ENCODE measurements at regions not wholly inside any gene's neighbourhood (a gene's known extent, or its start where the extent isn't known, plus 50 kb on each side); places are given as distances from the start of the nearest gene placed in this dataset.

DNA sequence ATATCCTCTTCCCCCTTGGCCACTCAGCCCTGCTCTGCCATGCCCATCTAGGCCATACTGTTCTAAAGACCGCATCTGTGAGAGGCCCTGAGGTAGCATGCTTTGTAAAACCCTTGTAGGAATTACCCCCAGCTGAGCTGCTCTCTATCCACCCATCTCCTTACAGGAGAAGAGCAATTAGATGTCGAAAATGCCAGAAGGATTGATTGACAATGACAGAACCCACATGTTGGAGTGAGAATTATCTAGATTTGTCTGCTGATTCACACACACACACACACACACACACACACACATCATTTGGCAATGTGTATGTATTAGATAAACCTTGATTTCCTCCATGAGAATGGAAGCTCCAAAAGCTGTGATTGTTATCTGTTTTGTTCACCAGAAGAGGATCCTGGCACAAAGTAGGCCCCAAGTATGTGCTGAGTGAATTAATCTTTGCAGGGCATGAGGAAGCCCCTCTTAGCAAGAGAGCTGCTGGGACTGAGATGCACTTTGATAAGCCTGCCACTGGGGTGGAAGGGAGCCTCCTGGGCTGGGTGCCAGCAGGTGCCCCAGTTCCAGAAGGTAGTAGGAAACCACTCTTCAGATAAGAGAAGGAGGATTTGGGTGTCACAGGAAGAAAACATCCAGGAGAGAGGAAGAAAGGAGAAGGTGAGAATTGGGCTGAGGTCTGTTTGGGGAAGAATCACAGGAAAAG is 187.5 kb upstream of the ADO start:
- POLR2A ChIA-PET = no interaction called here
- no peak for FAIRE-seq
- no peaks in the 10 kb centered on the region for H3K9me1 ChIP-seq (replicated peaks; ENCODE audit: control insufficient read depth, extremely low read depth, insufficient read depth, low read length)
- H2AFZ ChIP-seq (ENCODE audit: low read depth, low read length) = no peak overlapping the region
- H3K79me2 ChIP-seq (ENCODE audit: control insufficient read depth, insufficient read depth, low read length) = no peaks in the 10 kb centered on the region
- dilution Hi-C loops (cut with MboI; ENCODE audit: extremely low pct_ligation_motif_present, low sequenced_read_pairs) = no loop called here
- H3K27ac ChIP-seq (ENCODE audit: insufficient read depth, low read depth, low read length) = no peak overlapping the region
- no TSS peak for BruUV-seq (replicated peaks)
- no peaks in the 10 kb centered on the region for H3K9me3 ChIP-seq (replicated peaks; ENCODE audit: control insufficient read depth, insufficient read depth, low read length)
- TF ChIP-seq EZH2 (IDR thresholded peaks at IDR 0.05; ENCODE audit: borderline replicate concordance, low read depth, low read length, severe bottlenecking) (no peak), POLR2A (IDR thresholded peaks at IDR 0.05; ENCODE audit: low read depth, low read length) (no peak), CTCF (IDR thresholded peaks at IDR 0.05; ENCODE audit: extremely low read depth in 1 of 2, insufficient read depth in 1 of 2, low read depth in 1 of 2, low read length in 2 of 2) (no peak), FOS (IDR thresholded peaks at IDR 0.05; ENCODE audit: borderline replicate concordance, insufficient read depth, low read length) (no peak), POLR2AphosphoS5 (IDR thresholded peaks at IDR 0.05; ENCODE audit: insufficient read depth, low read depth, low read length) (no peak), JUN (IDR thresholded peaks at IDR 0.05; ENCODE audit: borderline replicate concordance, insufficient read depth, insufficient read length, low read depth) (no peak), MYC (IDR thresholded peaks at IDR 0.05; ENCODE audit: low read depth, low read length) (no peak), GATA2 (IDR thresholded peaks at IDR 0.05; ENCODE audit: insufficient read depth, insufficient read length, low read depth, low read length) (no peak)
- TF ChIP-seq, protein P1, sequence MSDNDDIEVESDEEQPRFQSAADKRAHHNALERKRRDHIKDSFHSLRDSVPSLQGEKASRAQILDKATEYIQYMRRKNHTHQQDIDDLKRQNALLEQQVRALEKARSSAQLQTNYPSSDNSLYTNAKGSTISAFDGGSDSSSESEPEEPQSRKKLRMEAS (IDR thresholded peaks at IDR 0.05; ENCODE audit: insufficient read depth, insufficient read length) = no peak
- no peaks in the 10 kb centered on the region for H4K20me1 ChIP-seq (replicated peaks; ENCODE audit: control insufficient read depth, extremely low read depth, insufficient read depth, low read length)
- no peaks in the 10 kb centered on the region for H3K36me3 ChIP-seq (ENCODE audit: control insufficient read depth in 2 of 2, extremely low read depth in 1 of 2, insufficient read depth in 2 of 2, low read length in 2 of 2)
- peaks cover 2 to 6% of the 10 kb centered on the region in 2 experiments for H3K27me3 ChIP-seq (ENCODE audit: control insufficient read depth in 2 of 2, insufficient read depth in 2 of 2, low read length in 2 of 2)
- no peaks in the 10 kb centered on the region for H3K4me1 ChIP-seq (ENCODE audit: control insufficient read depth, extremely low read depth, insufficient read depth, low read length)
- intact Hi-C loops (cut with micrococcal nuclease) = no loop called here
- no peak overlapping the region for H3K9ac ChIP-seq (replicated peaks; ENCODE audit: extremely low read depth, insufficient read depth, low read length)
- CTCF ChIA-PET = interaction anchor here (0.7 kb wide), 1 partner anchor 201 kb away, joined by 3 read pairs; no protein-coding TSS in a partner anchor
- no peak overlapping the region for H3K4me2 ChIP-seq (ENCODE audit: insufficient read depth, low read length)
- no peak for DNase-seq (ENCODE audit: low read depth, low spot score)
- no peak overlapping the region for H3K4me3 ChIP-seq (replicated peaks in 1 of 3; ENCODE audit: insufficient read depth in 1 of 3, low read depth in 1 of 3, low read length in 3 of 3)
